SJSA1 (cell line): ENCODE measurements at regions not wholly inside any gene's neighbourhood (a gene's known extent, or its start where the extent isn't known, plus 50 kb on each side); places are given as distances from the start of the nearest gene placed in this dataset.
"Not testable (repeated sequence)": the region's sequence is repeated elsewhere in the genome, so short reads cannot be mapped to it uniquely, and the experiment has no call there.

Experiments used
- DNase-seq, 2 experiments: peaks; one replicate each; pipeline ENCODE4 v3.0.0-alpha.2; 2015 to 2020; ENCODE audit warnings: low spot score in 2 of 2, low read depth in 1 of 2
- H3K27ac ChIP-seq: fragments of 250-450 bp; sonication (Bioruptor Pico); 2 replicates; pipeline ENCODE4 v1.5.1; 2020; ENCODE audit warnings: mild to moderate bottlenecking, moderate library complexity
- H3K27me3 ChIP-seq: fragments of 250-450 bp; sonication (Bioruptor Pico); replicated peaks from 2 replicates; pipeline ENCODE4 v1.5.1; 2020; ENCODE audit warnings: mild to moderate bottlenecking, moderate library complexity
- H3K36me3 ChIP-seq: fragments of 250-450 bp; sonication (Bioruptor Pico); 2 replicates; pipeline ENCODE4 v1.5.1; 2020; ENCODE audit warnings: mild to moderate bottlenecking
- H3K4me1 ChIP-seq: fragments of 250-450 bp; sonication (Bioruptor Pico); replicated peaks from 2 replicates; pipeline ENCODE4 v1.6.1; 2021; ENCODE audit warnings: mild to moderate bottlenecking
- H3K4me3 ChIP-seq: fragments of 250-450 bp; sonication (Bioruptor Pico); 2 replicates; pipeline ENCODE4 v1.5.1; 2020; ENCODE audit warnings: mild to moderate bottlenecking
- H3K9me3 ChIP-seq: fragments of 250-450 bp; sonication (Bioruptor Pico); replicated peaks from 2 replicates; pipeline ENCODE4 v1.5.1; 2020; ENCODE audit warnings: mild to moderate bottlenecking

- Histone ChIP-seq H3K36me3 (peaks cover 16% of the 10 kb centered on the region), H3K4me1 (peaks cover 11% of the 10 kb centered on the region), H3K27me3 (no peaks in the 10 kb centered on the region), H3K27ac (no peak overlapping the region), H3K9me3 (no peaks in the 10 kb centered on the region), H3K4me3 (no peak overlapping the region)
- DNase-seq: peak in 1 of 2 experiments; percentile 50
Measured at GRCh38 chr17:64780096-64781013, 118.2 kb upstream of the SMURF2 start.

- peak in 1 of 2 experiments; percentile 46 for DNase-seq
- Histone ChIP-seq H3K9me3 (no peaks in the 10 kb centered on the region), H3K36me3 (peaks cover 16% of the 10 kb centered on the region), H3K4me1 (peaks cover 11% of the 10 kb centered on the region), H3K27me3 (no peaks in the 10 kb centered on the region), H3K27ac (no peak overlapping the region), H3K4me3 (no peak overlapping the region)
Measured at GRCh38 chr17:64779376-64780095, 117.4 kb upstream of the SMURF2 start.

- peaks cover 16% of the 10 kb centered on the region for H3K4me1 ChIP-seq
- H3K4me3 ChIP-seq, H3K27me3 ChIP-seq, H3K27ac ChIP-seq, H3K9me3 ChIP-seq, DNase-seq: not testable (repeated sequence)
- H3K36me3 ChIP-seq: peaks cover 16% of the 10 kb centered on the region
Measured at GRCh38 chr17:64779098-64779375, 116.9 kb upstream of the SMURF2 start.

GRCh38 chr17:64778240-64779097, 116.4 kb upstream of the SMURF2 start:
- Histone ChIP-seq H3K36me3 (peaks cover 13% of the 10 kb centered on the region), H3K4me1 (peaks cover 17% of the 10 kb centered on the region), H3K27ac (no peak overlapping the region), H3K27me3 (no peaks in the 10 kb centered on the region), H3K4me3 (no peak overlapping the region), H3K9me3 (no peaks in the 10 kb centered on the region)
- DNase-seq: peak in 1 of 2 experiments; percentile 49

- peaks cover 17% of the 10 kb centered on the region for H3K4me1 ChIP-seq
- H3K27me3 ChIP-seq: no peaks in the 10 kb centered on the region
- H3K9me3 ChIP-seq: no peaks in the 10 kb centered on the region
- H3K4me3 ChIP-seq: no peak overlapping the region
- peak in 1 of 2 experiments; percentile 19 for DNase-seq
- no peak overlapping the region for H3K27ac ChIP-seq
- H3K36me3 ChIP-seq: peaks cover 6% of the 10 kb centered on the region; the same call in 1 of the 2 replicates
Measured at GRCh38 chr17:64777415-64778239, 115.5 kb upstream of the SMURF2 start.

GRCh38 chr17:64776720-64777414, 114.8 kb upstream of the SMURF2 start:
- not testable (repeated sequence) for H3K4me3 ChIP-seq, H3K27me3 ChIP-seq, H3K36me3 ChIP-seq, H3K9me3 ChIP-seq, H3K27ac ChIP-seq
- H3K4me1 ChIP-seq: peaks cover 17% of the 10 kb centered on the region
- peak; percentile 86 to 89 for DNase-seq

- Histone ChIP-seq H3K27me3 (no peaks in the 10 kb centered on the region), H3K4me3 (no peak overlapping the region), H3K9me3 (no peaks in the 10 kb centered on the region), H3K36me3 (peaks cover 6% of the 10 kb centered on the region; the same call in 1 of the 2 replicates), H3K4me1 (peaks cover 17% of the 10 kb centered on the region), H3K27ac (no peak overlapping the region)
- DNase-seq: peak in 1 of 2 experiments; percentile 41
Measured at GRCh38 chr17:64775701-64776570, 113.8 kb upstream of the SMURF2 start.

- H3K27ac ChIP-seq: no peak overlapping the region
- H3K9me3 ChIP-seq: no peaks in the 10 kb centered on the region
- peaks cover 4% of the 10 kb centered on the region; the same call in 1 of the 2 replicates for H3K36me3 ChIP-seq
- no peak overlapping the region for H3K4me3 ChIP-seq
- H3K27me3 ChIP-seq: no peaks in the 10 kb centered on the region
- DNase-seq: peak in 1 of 2 experiments; percentile 42
- H3K4me1 ChIP-seq: peaks cover 17% of the 10 kb centered on the region
Measured at GRCh38 chr17:64774888-64775540, 112.9 kb upstream of the SMURF2 start.

GRCh38 chr17:64773836-64774761, 112.0 kb upstream of the SMURF2 start:
- no peak overlapping the region for H3K27ac ChIP-seq
- DNase-seq: peak; percentile 82 to 83
- H3K9me3 ChIP-seq: no peaks in the 10 kb centered on the region
- H3K36me3 ChIP-seq: peaks cover 4% of the 10 kb centered on the region; the same call in 1 of the 2 replicates
- peaks cover 17% of the 10 kb centered on the region for H3K4me1 ChIP-seq
- no peaks in the 10 kb centered on the region for H3K27me3 ChIP-seq
- no peak overlapping the region for H3K4me3 ChIP-seq

- Histone ChIP-seq H3K36me3 (no peaks in the 10 kb centered on the region), H3K27ac (no peak overlapping the region), H3K4me3 (no peak overlapping the region), H3K9me3 (no peaks in the 10 kb centered on the region), H3K4me1 (peaks cover 17% of the 10 kb centered on the region), H3K27me3 (no peaks in the 10 kb centered on the region)
- DNase-seq: no peak
Measured at GRCh38 chr17:64773386-64773835, 111.3 kb upstream of the SMURF2 start.
